KBM-7 (cell line): ENCODE measurements at regions not wholly inside any gene's neighbourhood (a gene's known extent, or its start where the extent isn't known, plus 50 kb on each side); places are given as distances from the start of the nearest gene placed in this dataset.
A peak's percentile ranks its signal among the peaks of the same experiment; 100 is the strongest.

ENCODE experiments used
- DNase-seq: peaks from one replicate; pipeline ENCODE4 v3.0.0-alpha.2; 2015
- in situ Hi-C: fragments of 300-500 bp; cut with MboI; formaldehyde crosslinking; loops from 2 replicates; pipeline ENCODE4 v1.14.3; 2020; ENCODE audit warnings: low sequenced_read_pairs, low pct_unique_long_range_greater_than_20kb, mixed read lengths

DNA sequence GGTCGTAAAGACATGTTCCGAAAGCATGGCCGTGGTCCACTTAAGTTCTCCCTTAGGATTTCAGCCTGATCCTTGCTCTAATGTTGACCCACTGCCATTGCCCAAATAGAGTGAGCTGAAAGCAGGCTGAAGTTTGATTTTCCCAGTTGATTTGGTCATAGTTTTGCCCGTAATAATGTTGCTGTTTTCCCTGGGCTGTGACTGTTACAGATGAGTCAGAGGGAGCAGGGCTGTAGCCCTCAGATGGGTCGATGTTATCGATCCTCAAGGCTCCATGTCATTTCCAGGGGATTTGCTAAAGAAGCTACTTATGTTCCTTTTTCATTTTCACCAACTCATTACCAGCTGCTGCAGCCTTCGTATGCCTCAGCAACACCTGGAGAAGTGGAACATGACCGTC is 169.0 kb upstream of the ZFHX3 start:
- in situ Hi-C loops, result no loop called here
- DNase-seq, result no peak

DNA sequence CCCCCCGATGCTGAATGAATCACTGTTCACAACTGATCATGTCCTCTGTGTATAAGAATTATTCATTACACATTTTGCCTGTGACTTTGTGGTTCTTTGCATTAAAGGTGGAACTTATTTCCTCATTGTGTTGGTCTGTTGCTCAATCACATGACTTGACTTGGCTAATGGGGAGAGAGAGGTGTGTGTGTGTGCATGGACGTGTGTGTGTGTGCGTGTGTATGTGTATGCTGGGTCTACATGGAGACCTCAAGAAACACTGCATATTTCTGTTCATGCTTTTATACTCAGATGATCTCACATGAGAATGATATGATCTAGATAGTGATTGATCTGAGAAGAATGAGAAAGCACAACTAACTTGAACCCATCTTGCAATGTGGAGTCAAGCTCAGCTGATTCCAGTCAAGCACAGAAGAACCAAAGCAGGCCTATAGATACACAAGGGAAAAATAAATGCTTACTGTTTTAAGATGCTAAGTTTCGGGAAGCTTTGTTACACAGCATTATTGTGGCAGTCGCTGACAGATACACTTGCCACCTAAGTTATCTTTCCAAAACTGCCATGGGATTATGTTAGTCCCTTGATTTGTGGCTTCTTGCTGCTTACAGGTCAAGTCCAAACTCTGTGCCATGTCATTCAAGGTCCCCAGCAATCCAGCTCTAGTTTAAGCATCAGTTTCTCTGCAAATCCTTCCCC is 167.9 kb upstream of the ZFHX3 start:
- in situ Hi-C loops, result no loop called here
- DNase-seq, result no peak

DNA sequence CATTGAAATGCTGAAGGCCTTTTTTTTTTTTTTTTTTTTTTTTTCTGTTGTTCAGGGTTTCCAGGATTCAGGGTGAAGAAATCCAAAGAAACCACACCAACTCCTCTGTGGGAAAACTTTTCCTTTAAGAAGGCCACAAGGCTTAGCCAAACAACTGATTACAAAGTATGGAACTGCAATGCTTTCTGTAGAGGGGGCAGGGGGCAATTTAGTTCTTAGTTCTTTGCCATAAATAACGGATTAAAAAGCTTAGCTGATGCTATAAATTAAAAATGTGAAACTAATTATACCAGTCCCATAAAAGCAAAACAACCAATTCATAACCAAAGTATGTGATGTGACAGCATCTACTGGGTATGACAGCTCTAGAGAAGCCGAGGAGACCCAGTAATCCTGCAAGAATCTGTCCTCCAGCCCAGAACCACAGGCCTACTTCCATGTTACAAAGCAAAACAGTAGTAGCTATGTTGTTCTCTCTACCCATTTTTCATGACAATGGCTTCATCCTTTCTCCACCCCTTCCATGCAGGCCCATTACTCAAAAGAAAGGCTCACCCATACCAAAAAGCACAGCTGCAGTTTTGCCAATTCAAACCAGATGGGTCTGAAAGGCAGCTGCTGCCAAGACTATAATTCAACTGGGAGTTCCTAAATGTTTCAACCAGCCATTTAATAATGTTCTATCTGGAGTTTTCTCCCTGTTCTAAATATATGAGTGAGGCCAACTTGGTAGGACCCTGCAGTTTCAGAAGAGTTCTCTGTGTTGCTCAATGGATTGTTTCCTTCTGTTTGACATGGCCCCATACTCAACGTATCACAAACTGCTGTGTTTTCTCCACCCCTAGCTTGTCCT is 167.1 kb upstream of the ZFHX3 start:
- in situ Hi-C loops, result no loop called here

DNA sequence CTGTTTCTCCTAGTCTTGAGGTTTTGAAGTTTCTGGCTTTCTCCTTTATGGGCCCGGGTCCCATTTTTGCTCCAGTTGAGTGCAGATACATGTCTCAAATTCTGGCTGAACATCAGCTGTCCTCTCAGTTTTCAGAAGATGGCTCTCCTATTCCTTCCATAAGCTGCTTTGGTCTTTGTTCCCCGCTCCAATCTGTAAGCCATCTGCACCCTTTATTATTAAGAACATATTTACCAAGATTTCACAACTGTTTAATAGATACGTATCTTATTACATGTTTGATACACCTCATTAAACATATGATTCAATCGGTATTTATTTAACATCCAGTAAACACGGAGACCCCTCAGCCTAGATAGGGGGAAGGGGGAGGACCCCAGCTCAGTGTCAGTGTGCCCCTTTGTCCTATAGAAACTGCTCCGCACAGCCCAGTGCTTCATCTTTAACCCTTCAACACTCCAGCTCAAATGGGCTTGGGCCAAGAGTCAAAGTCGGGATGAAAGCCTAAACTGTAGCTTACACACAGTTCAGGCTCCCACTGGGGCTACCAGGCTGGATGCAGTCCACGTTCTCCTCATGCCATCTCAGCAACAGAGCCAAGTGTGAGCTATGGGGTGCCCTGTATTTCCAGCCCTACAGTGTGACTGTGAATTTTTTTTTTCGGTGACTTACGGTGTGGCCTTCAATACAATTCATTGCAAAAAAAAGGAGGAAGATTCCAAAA is 166.0 kb upstream of the ZFHX3 start:
- in situ Hi-C loops, result no loop called here
- no peak for DNase-seq

More for the DNA sequence above, 167.1 kb upstream of the ZFHX3 start:
- DNase-seq, result no peak

DNA sequence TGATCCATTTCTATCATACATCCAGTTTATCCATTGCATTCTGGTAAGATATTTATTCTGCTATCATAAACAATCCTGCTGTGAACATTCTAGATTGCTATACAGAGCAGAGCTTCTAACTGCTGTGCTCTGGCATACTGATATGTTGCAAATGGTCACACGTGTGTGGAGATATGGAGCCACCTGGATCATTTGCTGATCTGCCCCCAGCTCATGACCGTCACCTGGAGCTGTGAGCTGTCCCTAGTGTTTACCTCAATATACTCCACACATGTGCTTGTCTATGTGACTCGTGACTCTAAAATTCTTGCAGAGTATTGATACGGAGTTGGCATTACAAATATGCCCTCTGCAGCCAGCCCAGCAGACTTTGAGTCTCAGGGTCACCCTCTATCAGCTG is 164.5 kb upstream of the ZFHX3 start:
- no peak for DNase-seq
- in situ Hi-C loops, result no loop called here

DNA sequence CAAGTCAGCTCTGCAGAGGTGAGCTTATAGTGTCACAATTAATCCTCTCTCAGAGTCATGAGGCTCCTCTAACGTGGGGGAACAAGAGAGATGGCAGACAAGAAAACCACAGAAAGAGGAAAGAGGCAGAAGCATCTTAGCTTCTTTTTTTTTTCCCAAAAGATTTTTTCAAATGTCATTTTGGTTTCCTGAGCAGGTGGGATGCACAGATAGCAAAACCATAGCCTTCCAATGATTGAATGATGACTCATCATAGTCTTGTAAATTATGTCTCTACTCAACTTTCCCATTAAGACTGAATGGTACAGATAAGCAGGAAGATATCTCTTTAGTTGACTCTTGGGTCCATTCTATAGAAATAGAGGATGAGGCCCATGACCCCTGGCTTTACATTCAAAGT is 162.8 kb upstream of the ZFHX3 start:
- peak; percentile 75 for DNase-seq
- in situ Hi-C loops, result no loop called here

DNA sequence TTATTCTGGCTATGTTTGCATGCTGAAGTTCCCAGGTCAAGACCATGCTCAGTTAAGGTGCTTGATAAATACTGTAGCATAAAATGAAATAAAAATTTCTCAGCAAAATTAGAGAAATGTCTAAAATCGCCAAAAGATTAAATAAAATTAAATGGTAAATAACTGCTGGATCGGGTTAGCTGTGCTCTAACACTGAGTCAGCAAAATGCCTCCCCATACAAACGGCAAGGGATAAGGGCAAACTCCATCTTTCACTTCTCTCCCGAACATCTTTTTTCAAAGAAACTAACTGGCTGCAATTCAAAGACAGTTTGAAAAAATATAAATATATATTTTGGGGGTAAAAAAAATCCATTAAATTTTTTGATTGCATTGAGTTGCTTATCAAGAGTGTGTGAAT is 162.2 kb upstream of the ZFHX3 start:
- in situ Hi-C loops, result no loop called here
- no peak for DNase-seq

DNA sequence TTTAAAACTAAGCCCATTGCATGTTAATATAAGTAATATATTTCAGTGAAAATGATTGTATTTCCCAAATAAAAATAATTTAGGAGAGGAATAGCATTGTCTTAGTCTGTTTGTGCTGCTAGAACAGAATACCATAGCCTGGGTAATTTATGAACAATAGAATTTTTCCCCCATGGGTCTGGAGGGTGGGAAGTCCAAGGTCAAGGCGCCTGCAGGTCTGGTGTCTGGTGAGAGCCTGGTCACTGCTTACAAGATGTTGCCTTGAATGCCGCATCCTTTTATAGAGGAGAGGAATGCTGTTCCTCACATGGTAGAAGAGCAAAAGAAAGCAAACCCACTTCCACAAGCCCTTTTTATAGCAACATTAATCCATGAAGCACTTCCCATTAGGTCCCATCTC is 161.3 kb upstream of the ZFHX3 start:
- in situ Hi-C loops, result no loop called here
- DNase-seq, result no peak

DNA sequence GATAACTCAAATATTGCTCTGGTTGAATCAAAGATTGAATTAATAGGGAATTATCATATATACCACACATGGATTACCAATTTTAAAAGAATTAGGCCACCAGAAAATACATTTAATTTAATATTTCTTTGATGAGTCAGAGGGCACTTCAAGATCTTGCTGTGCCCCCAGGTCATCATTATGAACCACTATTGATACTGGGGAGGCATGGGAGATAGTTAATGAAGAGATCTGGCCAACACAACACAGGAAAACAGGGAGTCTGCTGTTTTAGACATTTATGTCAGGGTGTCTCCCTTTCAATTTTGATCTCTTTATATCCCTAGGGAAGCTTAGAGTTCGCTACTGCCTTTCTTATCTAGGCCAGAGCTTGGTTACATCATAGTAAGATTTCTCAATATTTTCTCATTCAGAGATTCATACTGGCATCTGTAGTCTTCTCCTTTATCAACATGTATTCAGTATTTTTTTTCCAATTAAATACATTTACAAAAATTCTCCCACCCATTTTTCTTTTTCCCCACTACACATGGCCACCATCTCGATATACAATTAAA is 158.3 kb upstream of the ZFHX3 start:
- in situ Hi-C loops, result no loop called here
- DNase-seq, result no peak

DNA sequence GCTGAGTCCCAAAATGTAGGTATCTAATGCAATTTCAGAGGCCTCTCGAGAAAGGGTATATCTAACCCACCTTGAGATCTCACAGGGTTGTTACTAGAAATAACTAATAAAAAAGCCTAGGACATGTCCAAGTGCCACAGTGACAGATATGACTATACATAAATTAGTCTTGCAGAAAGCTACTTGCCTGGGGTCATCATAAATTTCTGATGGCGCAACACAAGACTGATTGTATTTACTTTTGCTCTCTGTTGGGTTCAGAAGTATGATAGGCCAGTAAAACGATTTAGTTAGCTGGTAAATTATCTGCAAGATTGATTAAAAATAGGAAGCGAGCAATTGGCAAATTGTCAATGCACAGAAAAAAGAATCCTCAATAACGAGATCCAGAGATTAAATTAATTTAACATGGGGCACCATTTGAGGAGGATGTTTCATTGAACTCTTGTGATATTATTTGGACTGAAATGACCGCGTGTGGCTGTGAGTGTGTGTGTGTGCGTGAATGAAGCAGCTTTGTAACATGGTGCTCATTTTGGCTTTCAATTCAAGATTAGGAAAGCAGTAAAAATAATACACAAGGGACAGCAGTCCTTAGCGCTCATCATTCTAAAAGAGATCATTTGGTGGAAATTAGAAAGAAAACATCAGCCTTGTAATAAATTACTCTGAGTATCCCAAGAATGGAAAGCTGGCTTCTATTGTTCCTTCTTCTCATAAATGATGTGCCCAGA is 157.4 kb upstream of the ZFHX3 start:
- DNase-seq, result no peak
- in situ Hi-C loops, result no loop called here

DNA sequence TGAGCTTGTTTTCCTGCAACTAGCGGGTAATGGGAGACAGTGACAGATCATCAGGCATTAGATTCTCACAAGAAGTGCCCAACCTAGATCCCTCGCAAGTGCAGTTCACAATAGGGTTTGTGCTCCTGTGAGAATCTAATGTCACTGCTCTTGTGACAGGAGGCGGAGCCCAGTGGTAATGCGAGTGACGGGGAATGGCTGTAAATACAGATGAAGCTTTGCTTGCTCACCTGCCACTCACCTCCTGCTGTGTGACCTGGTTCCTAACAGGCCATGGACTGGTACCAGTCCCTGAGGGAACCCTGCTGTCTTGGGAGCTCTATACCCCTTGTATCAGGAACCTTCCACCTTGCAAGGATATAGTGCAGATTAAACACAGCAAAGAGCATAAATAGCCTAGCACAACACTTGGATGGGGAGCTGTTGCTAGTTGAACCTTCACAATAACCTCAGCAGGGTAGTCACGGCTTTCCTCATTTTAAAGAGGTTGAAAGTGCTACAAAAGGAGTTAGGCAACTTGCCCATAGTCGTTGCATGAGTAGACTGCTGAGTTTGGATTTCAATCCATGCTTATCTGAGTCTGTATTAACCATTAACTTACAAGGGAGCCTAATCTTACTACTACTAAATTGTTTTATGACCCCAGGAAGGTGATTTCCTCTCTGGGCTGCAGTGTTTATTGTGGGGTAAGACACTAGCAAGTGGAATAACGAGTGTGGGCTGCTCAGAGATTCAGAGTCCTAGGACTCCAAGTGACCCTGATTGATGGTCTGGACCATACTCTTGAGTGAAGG is 156.6 kb upstream of the ZFHX3 start:
- in situ Hi-C loops, result no loop called here
- DNase-seq, result no peak

DNA sequence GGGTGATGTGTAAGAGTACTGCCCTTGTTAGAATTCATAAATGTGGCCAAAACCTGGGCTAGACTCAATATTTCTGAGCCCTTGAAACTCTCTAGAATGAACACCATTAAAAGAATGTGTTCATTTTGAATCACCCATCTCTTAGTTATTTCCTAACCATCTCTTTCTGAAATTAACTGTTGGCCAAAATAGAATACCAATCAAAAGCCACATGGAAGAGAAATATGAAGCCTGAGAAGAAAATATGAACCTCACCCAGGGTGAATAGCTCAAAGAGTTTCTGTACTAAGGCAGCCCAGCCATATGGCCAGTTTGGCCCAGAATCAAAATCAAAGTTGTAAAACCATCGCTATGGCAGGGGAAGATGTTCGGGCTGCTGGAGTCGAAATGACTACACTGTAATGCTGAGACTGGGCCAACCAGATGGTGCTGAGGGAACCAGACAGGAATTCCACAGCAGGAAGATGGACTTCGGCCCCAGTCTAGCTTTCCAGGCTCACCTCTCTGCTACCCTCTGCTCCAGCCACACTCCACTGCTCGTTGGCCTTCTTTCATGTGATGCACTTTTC is 154.3 kb upstream of the ZFHX3 start:
- in situ Hi-C loops, result no loop called here
- DNase-seq, result no peak

DNA sequence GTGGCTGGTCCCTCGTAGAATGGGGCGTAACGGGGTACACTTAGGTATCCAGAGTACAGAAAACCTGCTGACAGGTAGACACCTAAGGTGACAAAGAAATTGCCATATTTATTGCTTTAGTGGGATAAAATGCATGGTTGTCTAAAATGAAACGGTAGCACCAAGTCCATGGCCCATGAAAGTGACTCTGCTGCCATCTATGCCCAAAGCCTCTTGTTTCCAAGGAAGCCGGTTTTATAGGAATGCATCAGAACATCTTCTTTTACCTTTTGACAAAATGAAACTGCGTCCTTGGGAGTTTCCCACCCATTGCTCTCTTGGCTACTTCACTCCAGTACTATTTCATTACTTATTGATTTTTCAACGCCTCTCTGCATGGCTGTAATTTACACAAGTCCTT is 151.3 kb upstream of the ZFHX3 start:
- DNase-seq, result no peak
- in situ Hi-C loops, result loop anchor here (25.0 kb wide), 1 partner anchor 362 kb away; no protein-coding TSS in a partner anchor

DNA sequence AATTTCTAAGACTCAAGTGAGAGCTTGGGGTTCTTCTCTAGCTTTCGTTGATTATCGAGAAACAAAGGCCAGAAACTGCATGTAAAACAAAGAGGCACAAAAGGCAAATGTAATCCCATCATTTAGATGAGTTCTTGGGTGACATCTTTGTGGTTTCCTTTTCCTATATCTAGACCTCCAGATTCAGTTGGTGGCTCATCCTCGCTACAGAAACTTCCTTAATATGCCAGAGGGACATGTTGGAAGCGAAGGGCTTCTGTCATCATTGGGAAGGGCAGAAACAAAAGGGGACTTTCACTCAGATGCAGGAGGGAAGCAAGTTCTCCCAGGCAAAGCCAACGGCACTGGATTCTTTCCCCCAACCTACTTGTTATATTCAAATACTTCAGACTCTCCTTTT is 150.6 kb upstream of the ZFHX3 start:
- in situ Hi-C loops, result loop anchor here (25.0 kb wide), 1 partner anchor 361 kb away; no protein-coding TSS in a partner anchor

DNA sequence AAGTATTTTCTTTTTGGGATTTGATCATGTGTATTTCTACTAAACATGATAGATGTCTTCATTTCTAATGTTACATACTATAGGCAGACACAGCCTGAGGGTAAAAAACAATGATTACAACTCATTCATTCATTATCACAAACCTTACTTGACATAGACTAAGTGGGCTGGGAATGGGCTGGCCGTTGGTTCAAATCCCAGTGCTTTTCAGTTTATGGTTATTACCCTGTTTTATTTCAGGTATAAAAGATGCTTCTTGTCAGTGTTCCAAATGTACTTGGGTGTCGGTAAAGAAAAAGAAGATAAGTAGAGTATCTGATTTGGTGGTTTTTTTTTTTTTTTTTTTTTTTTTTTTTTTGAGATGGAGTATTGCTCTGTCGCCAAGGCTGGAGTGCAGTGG is 149.7 kb upstream of the ZFHX3 start:
- DNase-seq, result no peak
- in situ Hi-C loops, result loop anchor here (25.0 kb wide), 1 partner anchor 360 kb away; no protein-coding TSS in a partner anchor

More for the DNA sequence above, 150.6 kb upstream of the ZFHX3 start:
- peak; percentile 61 for DNase-seq

DNA sequence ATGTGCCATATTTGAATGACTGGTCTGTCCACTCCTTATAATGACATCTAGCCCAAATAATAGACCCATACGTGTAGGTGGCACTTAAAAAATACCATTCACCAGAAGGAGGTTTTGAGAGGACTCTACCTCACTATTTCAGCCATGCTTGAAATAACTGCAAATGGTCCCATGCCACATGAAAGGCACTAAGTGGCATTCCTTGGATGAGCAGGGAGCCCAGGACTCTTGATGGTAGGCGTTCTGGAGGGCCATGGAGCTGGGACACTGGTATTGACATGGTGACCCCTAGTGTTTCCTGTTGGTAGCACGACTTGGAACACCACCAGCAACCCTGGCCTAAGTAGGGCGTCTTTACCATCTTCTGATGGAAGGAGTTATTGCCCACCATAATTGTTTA is 148.7 kb upstream of the ZFHX3 start:
- peak; percentile 83 for DNase-seq
- in situ Hi-C loops, result loop anchor here (25.0 kb wide), 1 partner anchor 359 kb away; no protein-coding TSS in a partner anchor

DNA sequence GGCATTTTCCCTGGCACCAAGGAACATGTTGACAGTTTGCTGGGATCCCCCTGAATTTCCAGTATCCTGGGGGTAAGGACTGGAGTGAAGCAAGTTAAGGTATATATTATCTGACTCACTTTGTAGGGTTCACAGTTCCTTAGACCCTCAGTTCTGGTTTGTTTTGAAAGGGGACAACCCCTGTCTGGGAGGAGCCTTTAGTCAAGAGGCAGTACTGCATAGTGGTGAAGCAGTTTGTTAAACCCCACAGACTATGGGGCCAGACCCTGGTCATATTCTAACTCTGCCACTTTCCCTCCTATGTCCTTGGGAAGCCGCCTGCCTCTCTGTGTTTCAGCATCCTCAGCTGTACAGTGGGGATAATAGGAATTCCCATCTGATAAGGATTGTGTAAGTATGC is 145.5 kb upstream of the ZFHX3 start:
- DNase-seq, result no peak
- in situ Hi-C loops, result loop anchor here (25.0 kb wide), 1 partner anchor 356 kb away; no protein-coding TSS in a partner anchor
